DOHH2 (cell line): ENCODE measurements at regions not wholly inside any gene's neighbourhood (a gene's known extent, or its start where the extent isn't known, plus 50 kb on each side); places are given as distances from the start of the nearest gene placed in this dataset.

Source experiments
- H3F3A ChIP-seq: fragments of 200-600 bp; sonication (generic), shearing (Covaris generic); 2 replicates; pipeline ENCODE4 v1.6.0; 2016; ENCODE audit warnings: antibody characterized with exemption, mild to moderate bottlenecking; ENCODE audit not compliant: control insufficient read depth, insufficient read depth
- H3K27ac ChIP-seq: fragments of 200-600 bp; sonication (generic); 2 replicates; pipeline ENCODE4 v1.5.1; 2014; ENCODE audit warnings: low read depth, mild to moderate bottlenecking, low read length, moderate library complexity
- H3K27me3 ChIP-seq: fragments of 200-600 bp; sonication (generic); 2 replicates; pipeline ENCODE4 v1.6.1; 2014; ENCODE audit warnings: mild to moderate bottlenecking, low read length, mixed read lengths; ENCODE audit not compliant: control insufficient read depth
- H3K36me3 ChIP-seq: fragments of 200-600 bp; sonication (generic); 2 replicates; pipeline ENCODE4 v1.6.1; 2014; ENCODE audit warnings: mild to moderate bottlenecking, low read length, moderate library complexity, mixed read lengths; ENCODE audit not compliant: control insufficient read depth
- H3K4me1 ChIP-seq: fragments of 200-600 bp; sonication (generic); 2 replicates; pipeline ENCODE4 v1.6.1; 2014; ENCODE audit warnings: mild to moderate bottlenecking, low read length, mixed read lengths; ENCODE audit not compliant: control insufficient read depth
- H3K4me2 ChIP-seq: fragments of 200-600 bp; sonication (generic); 2 replicates; pipeline ENCODE4 v1.6.0; 2014; ENCODE audit warnings: mild to moderate bottlenecking, low read length, moderate library complexity
- H3K4me3 ChIP-seq: fragments of 200-600 bp; sonication (generic); 2 replicates; pipeline ENCODE4 v1.5.1; 2014; ENCODE audit warnings: mild to moderate bottlenecking, low read length, mixed read lengths
- H3K79me2 ChIP-seq: fragments of 200-600 bp; sonication (generic); 2 replicates; pipeline ENCODE4 v1.6.1; 2014; ENCODE audit warnings: mild to moderate bottlenecking, low read length, mixed read lengths; ENCODE audit not compliant: control insufficient read depth
- H3K9me2 ChIP-seq: fragments of 200-600 bp; sonication (generic); replicated peaks from 2 replicates; pipeline ENCODE4 v1.6.1; 2014; ENCODE audit warnings: mild to moderate bottlenecking, low read length, mixed read lengths; ENCODE audit not compliant: control insufficient read depth
- H3K9me3 ChIP-seq: fragments of 200-600 bp; sonication (generic); 2 replicates; pipeline ENCODE4 v1.6.1; 2014; ENCODE audit warnings: antibody characterized with exemption, low read length, mixed read lengths; ENCODE audit not compliant: control insufficient read depth, insufficient read depth
- H4K20me1 ChIP-seq: fragments of 200-600 bp; sonication (generic); 2 replicates; pipeline ENCODE4 v1.6.0; 2014; ENCODE audit warnings: low read depth, mild to moderate bottlenecking, antibody characterized with exemption, low read length, moderate library complexity; ENCODE audit not compliant: control insufficient read depth, insufficient read depth
- EZH2phosphoT487 ChIP-seq: fragments of 200-600 bp; sonication (generic); IDR thresholded peaks from 2 replicates; pipeline ENCODE4 v1.6.1; 2017; ENCODE audit warnings: borderline replicate concordance, mild to moderate bottlenecking, antibody characterized with exemption, low read length, moderate library complexity, mixed read lengths
- TF ChIP-seq, protein P1 (sequence below): fragments of 200-600 bp; sonication (generic); IDR thresholded peaks from one replicate; pipeline ENCODE4 v1.5.1; 2014; ENCODE audit warnings: antibody characterized with exemption, mild to moderate bottlenecking, low read depth, low read length; ENCODE audit not compliant: poor library complexity, severe bottlenecking

GRCh38 chr10:113362645-113363091, 190.2 kb upstream of the HABP2 start:
- no peaks in the 10 kb centered on the region for H3K36me3 ChIP-seq
- no peaks in the 10 kb centered on the region for H3K9me3 ChIP-seq
- H4K20me1 ChIP-seq = no peaks in the 10 kb centered on the region
- H3K4me1 ChIP-seq = no peaks in the 10 kb centered on the region
- TF ChIP-seq, protein P1, sequence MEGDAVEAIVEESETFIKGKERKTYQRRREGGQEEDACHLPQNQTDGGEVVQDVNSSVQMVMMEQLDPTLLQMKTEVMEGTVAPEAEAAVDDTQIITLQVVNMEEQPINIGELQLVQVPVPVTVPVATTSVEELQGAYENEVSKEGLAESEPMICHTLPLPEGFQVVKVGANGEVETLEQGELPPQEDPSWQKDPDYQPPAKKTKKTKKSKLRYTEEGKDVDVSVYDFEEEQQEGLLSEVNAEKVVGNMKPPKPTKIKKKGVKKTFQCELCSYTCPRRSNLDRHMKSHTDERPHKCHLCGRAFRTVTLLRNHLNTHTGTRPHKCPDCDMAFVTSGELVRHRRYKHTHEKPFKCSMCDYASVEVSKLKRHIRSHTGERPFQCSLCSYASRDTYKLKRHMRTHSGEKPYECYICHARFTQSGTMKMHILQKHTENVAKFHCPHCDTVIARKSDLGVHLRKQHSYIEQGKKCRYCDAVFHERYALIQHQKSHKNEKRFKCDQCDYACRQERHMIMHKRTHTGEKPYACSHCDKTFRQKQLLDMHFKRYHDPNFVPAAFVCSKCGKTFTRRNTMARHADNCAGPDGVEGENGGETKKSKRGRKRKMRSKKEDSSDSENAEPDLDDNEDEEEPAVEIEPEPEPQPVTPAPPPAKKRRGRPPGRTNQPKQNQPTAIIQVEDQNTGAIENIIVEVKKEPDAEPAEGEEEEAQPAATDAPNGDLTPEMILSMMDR = no peak
- no peak for TF ChIP-seq EZH2phosphoT487
- H3K9me2 ChIP-seq = no peaks in the 10 kb centered on the region
- 0 out of 2 replicates have a peak, but pooled peaks cover 3% of the 10 kb centered on the region for H3K27me3 ChIP-seq
- no peaks in the 10 kb centered on the region for H3K79me2 ChIP-seq
- no peak overlapping the region for H3K4me2 ChIP-seq
- no peaks in the 10 kb centered on the region for H3F3A ChIP-seq
- H3K4me3 ChIP-seq = no peak overlapping the region
- H3K27ac ChIP-seq = no peak overlapping the region

DNA sequence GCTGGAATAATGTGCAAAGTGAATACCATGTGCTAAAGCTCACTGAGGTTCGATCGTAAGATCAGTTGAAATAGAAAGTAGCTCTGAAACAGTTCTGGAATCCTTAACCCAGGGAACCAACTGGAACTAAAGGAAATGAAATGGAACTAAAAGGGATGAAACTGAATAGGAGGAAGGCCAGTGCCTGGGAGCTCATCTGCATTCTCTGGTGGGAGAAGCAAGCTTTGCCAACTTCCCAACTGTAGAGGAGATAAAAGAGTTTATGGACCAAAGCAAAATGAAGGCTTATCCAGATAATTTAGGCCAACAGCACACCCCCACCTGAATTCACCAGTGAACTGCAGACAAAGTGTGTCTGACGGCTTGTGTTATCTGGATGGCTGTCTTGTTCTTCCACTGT, 188.6 kb upstream of the HABP2 start:
- Histone ChIP-seq H3K79me2 (no peaks in the 10 kb centered on the region), H3K27me3 (0 out of 2 replicates have a peak, but pooled peaks cover 3% of the 10 kb centered on the region), H3K36me3 (no peaks in the 10 kb centered on the region), H4K20me1 (no peaks in the 10 kb centered on the region), H3K9me3 (no peaks in the 10 kb centered on the region), H3K27ac (no peak overlapping the region), H3K4me1 (no peaks in the 10 kb centered on the region), H3K9me2 (no peaks in the 10 kb centered on the region), H3K4me3 (no peak overlapping the region), H3K4me2 (no peak overlapping the region), H3F3A (no peaks in the 10 kb centered on the region)
- no peak for TF ChIP-seq EZH2phosphoT487
- TF ChIP-seq, protein P1 = no peak

DNA sequence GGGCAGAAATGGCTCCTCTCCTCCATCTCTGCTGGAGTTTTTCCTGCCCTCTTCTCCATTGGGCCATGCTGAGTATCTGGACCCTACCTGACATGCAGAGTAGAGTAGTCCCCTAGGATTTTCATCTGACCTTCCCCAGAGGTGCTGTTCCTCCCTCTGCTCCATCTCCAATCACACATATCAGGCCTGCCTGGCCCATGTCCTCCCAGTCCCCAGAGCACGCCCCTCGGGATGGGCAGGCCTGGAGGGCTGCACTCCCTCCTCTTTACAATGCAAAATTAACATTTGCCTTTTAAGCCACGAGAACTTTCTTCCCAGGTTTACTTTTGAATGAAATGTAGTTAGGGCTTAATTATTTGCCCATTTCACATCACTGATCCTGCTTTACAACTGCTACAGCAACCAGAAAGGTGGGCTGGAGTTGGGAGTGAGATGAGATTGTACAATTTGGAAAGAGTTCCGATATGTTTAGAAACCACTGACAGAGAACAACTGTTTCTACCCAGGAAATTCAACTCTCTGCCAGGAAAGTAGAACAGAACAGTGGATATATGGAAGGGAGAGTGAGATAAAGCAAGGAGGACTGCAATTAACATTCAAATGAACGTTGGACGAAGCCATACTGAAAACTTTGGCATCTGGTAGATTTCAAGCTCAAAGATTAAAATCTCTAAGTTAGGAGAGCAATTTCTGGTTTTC, 184.0 kb upstream of the HABP2 start:
- Histone ChIP-seq H3K4me3 (no peak overlapping the region), H3K79me2 (no peaks in the 10 kb centered on the region), H3K4me2 (no peak overlapping the region), H3K4me1 (no peaks in the 10 kb centered on the region), H3K27ac (no peak overlapping the region), H3K36me3 (no peaks in the 10 kb centered on the region), H3K9me3 (no peaks in the 10 kb centered on the region), H4K20me1 (no peaks in the 10 kb centered on the region), H3F3A (no peaks in the 10 kb centered on the region), H3K9me2 (no peaks in the 10 kb centered on the region), H3K27me3 (0 out of 2 replicates have a peak, but pooled peaks cover 3% of the 10 kb centered on the region)
- TF ChIP-seq, protein P1 = no peak
- TF ChIP-seq EZH2phosphoT487 = no peak
